Stimulated activated CD4-positive, alpha-beta T cell treated with anti-CD3 and anti-CD28 coated beads, Interleukin-4, amount 100 ng/mL, for 48 hours (primary cell): ENCODE measurements at regions not wholly inside any gene's neighbourhood (a gene's known extent, or its start where the extent isn't known, plus 50 kb on each side); places are given as distances from the start of the nearest gene placed in this dataset.

Experiments
- DNase-seq, 2 donors: peaks; one replicate each; pipeline ENCODE4 v3.0.0-alpha.2; 2020; ENCODE audit warnings: low read depth in 2 of 2

DNA sequence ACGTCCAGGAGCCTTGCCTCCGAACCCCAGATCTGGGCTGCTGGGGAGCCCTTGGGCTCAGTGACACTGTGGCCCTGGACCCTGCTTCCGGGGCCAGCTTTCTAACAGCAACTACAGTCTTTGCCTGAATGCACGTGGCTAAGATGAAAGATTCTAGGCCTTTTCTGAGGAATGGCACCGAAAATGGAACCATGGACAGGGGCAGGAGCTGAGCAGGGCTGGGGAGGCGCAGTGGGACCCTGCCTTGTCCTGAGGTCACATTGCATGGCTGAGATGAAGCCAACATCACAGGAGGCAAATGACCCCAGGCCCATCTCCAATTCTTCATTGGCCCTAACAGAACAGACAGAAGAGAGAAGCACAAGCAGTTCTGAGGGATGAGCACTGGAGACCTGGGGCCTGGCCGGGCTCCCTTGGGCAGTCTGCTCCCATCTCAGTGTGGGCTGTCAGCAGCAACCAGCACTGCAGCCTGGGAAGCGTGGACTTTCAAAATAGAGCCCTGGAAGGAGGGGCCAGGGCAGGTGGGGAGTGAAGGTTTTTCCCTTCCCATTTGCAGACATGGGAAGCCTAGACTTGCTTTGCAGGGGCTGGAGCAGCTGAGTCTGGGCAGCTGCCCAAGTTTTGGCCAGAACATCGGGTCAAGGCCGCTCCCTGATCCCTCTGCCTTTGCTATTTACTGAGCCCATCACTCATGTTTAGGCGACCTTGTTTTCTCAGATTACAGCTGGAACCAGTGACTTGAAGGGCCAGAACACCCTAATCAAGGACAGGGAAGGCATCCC is 114.4 kb upstream of the TCERG1L start:
- no peak for DNase-seq

DNA sequence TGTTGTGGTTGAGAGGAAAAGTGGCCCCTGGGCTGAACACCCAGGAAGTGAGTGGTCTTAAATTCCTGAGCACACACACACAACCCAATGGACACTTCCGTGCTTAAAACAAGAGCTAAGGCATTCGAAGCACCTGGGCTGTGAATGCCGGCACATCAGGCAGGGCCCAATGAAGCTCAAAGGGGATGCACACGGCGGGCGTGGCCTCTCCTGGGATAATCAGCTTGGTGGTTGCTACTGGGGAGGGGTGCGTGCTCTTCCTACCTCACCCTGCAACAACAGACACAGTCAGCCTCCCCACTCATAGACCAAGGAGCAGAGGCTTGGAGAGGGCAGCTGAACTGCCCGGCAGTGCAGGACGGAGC is 115.0 kb upstream of the TCERG1L start:
- no peak for DNase-seq

DNA sequence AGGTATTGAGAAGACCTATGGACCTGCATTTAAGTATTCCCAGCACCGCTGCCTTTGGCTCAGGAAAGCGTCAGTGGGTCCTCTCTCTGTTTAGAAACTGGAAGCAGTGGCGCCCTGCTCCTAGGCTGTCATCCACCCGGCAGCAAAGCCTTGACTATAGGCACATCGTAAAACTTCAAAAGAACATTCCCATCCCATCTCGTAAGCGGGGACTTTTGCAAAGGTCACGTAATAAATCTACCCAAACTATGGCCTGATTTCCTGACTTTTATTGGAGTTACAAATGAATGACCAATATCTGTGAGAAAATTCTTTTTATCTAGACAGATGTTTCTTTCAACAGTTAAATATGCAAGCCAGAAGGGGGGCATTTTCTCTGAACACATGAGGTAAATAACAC is 115.8 kb upstream of the TCERG1L start:
- no peak for DNase-seq

DNA sequence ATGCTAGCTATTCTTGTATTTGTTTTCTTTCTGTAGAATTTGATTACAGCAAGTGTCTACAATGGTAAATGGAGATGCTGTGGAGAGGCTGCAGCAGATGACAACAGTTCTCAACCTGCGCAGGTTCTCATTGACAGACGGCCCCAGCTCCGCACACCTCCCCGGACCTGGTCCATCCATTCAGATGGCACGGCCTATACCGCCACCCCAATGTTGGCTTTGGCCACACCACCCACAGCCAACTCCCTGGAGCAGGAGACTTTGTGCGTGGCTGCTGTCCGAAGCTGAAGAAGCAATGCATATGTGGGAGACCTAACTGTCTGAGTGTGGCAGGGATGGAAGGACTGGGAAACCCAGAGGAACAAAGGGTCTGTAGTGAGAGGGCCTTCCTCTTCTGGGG is 116.4 kb upstream of the TCERG1L start:
- DNase-seq = no peak

DNA sequence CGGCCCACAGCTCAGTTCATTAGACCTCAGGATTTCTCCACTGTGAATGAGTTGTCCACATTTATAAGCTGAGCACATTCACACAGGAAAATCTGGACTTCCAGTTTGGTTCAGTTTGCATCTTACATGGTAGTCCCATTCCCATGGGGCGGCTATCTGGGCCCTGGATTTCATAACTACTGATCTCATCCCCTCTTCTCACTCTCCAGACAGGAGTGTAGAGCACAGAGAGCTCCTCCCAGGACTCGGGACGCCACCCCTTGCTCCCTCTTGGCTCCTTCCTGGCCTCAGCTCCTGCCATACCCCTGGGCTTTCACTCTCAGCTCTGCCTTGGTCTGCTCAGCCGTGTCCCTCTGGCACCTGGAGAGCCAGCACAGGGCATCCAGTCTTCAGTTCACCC is 117.6 kb upstream of the TCERG1L start:
- no peak for DNase-seq

DNA sequence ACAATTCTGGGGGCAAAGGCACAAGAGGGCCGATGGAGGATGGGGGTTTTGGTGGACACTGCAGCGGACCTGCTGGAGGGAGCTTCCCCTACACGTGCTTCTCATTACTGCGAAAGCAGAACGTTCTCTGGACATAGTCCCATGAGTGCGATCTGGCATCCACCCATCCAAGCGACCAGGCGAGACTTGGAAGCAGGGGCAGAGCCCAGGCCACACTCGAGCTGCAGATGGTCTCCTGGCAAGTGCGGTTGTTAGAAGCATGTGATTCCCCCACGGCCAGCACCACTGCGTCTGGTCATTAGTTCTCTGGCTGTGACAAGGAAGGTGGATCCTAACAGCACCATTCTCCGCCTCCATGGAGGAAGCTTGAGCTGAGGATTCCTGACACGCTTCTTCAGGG is 118.4 kb upstream of the TCERG1L start:
- DNase-seq = no peak

DNA sequence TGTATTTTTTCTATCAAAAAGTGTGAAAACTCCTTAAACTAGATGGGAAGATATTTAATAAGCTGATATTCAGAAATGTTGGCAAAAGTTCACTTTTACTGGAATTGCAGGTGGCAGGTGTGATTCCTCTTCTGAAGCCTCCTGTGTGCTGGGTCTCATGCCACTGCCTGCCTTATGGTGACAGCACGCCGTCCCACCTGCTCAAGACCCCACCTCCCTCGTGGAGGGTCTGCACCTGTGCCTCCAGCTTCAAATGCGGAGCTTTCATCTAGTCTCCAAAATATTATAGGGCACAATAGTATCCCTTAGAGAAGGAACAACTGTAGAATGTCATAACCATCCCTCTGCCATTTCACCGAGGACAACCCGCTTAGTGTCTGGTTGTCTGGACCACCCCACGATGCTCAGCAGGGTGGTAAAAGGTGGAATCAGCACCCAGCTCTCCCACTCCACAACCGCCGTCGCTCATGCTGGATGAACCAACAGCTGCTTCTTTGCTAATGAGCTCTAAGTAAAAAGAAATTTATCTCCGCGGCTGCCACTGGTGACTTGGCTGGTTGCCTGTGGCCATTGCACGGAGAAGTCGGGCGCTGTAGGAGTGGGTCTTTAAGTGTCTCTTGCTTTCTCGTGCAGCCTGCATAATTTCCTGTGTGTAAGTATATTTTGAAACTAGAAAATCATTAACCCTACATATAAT is 119.3 kb upstream of the TCERG1L start:
- DNase-seq = no peak

DNA sequence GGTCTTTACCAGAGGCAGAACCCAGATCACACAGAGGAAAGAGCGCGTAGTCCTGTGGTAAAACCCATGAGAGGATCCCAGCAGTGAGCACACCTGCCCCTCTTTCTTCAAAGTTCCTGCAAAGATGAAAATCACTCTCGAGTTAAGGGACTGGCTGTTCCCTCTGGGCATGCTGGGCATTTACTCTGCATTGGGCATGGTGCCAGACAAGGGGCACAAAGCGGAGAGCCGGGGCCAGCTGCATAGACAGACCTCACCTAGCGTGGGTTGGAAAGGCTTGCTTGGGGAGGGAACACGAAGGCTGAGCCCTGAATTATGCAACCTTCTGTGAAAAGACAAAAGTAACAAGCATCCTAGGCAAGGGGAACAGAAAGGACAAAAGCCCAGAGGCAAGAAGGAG is 120.0 kb upstream of the TCERG1L start:
- no peak for DNase-seq

DNA sequence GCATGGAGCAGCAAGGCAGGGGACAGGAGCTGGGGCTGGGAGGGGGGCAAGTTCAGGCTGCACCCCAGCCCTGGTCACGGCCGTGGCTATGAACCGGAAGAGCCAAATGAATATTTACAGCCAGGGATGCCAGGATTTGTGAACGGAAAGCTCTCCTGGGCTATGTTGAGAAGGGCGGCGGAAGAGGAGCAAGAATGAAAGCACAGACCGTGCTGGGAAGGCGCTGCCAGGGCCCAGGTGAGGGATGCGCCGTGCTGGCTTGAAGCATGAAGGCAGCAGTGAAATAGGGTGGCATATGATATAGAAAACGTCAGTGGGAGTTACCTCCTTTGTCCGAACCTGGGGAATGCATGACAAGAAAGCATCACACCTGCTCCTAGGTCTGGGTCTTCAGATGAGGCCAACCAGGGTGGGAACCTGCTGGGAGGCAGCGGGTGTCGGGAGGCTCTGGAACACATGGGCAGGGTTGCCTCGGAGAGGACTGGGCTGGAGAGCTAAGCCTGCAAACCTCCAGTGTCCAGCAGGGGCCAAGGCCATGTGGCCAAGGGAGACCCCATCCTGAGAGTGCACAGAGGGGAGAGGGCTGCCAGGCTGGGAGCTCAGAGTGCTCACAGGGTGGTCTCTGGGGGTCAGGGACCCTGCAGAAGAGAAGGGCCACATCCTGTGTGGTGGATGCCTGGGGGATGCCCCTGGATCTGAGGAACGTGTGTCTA is 120.6 kb upstream of the TCERG1L start:
- DNase-seq = no peak

DNA sequence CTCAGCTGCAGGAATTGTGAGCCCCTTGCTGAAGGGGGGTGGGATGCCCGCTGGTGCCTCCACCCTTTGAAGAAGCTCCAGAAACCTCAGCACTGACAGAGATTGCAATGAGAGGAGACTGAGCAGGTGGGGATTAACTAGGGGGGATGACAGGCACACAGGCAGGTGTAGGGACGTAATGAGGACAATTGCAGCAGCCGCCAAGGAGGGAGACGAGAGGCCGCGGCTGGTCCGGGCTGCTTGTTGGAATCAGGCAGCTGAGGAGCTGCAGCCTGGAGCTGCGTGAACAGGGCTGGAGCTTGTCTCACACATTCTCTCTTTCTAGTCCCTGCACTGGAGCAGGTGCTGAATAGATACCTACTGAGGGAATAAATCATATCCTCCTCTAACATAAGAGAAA is 122.0 kb upstream of the TCERG1L start:
- no peak for DNase-seq

DNA sequence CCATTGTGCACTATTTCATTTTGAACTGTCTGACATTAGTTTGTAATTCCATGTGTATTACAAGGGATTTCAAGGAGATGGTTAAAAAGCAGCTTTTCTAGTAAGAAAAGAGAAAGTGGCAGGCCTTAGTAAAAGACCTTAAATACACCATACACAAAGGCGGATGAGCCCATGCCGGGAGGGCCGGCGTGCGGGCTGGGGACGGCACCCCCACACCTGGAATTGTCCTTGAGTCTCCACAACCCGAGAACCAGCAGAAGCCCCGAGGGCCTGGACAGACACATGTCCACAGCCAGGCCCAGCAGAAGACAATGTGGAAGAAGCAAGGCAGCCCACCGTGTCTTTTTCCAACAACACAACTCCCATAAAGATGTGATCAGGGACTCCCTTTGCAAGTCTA is 123.7 kb upstream of the TCERG1L start:
- no peak for DNase-seq

DNA sequence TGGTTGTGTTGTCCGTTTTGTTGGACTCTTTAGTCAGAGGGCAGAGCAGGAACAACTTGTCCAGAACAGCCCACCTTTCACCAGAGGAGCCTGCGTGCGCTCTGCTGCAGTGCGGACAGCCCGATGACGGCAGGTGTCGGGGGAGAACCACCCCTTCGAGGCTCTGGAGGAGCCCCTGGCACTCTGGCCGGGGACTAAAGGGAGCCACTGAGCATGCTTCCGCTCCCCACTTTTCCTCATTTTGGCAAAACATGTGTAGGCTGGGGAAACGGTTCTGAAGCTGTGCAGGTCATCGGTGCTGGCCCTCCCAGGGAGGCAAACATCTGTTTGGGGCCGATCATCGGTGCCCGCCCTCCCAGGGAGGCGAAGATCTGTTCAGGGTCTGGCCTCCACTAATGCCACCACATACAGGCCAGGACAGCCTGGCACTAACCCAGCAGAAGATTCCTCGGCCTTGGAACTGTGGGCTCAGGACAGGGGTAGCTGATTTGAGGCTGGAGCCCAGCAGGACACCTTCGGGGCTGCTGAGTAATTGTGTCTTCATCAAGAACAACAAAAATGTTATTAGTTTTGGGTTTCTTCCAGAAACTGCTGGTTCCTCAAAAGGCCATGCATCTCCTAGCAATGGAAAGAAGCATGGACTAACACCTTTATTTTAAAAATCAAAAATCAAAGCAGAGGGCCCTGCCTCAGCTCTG is 124.4 kb upstream of the TCERG1L start:
- no peak for DNase-seq

DNA sequence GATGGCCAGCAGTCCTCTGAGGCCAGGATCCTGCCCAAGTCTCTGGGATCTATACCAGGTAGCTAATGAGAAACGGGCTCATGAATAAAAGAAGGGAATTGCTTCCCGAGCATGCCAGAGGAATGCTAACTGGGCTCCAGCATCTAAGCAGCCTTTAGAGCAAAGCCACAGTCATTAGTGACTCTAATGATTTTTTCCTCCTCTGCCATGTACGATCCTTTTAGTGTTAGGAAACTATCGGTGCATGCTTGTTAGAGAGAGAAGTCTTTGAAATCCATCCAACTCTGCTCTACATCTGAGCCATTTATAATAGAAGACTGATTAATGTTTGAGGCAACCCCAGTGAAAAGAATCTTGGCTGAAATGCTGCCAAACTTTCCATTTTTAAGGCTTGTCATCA is 124.9 kb upstream of the TCERG1L start:
- DNase-seq = no peak

DNA sequence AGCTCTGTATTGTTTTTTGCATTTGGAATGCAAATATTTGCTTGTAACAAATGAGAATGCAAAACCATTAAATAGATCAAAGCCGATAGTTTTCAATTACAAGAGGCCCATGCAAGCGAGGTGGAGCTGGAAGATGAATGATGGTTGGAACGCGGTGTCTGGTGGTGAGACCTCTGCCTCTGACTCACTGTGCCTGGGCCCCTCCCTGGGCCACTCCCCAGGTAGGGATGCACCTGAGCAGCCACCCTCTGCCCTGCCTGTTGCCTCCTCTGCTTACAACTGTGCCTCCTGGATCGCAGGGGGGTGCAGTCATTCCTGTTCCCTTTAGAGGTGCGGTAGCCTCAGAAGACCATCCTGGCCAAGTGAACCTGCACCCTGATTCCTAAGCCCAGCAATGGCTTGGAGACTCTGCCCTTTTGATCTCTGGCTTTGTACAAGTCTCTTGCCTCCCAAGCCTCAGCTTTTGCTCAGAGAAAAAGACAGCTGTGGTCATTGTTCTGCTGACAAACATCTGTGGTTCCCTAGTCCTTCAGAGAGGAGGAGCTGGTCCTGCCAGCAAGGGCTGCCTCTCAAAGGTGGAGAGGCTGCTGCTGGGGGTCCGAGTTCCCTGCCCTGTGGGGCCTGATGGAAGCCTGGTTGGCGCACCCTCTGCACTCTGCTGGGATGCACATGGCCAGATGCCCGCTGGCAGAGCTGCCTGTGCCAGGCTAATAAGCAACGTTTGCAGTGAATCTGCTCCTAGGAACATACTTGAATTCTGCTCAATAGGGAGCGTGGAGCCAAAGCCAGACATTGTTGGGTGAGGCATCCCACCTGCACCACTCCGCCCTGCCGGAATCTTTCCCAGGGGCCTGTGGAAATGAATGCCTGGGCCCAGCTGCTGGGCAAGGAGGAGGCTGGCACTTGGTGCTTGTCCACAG is 126.3 kb upstream of the TCERG1L start:
- no peak for DNase-seq

DNA sequence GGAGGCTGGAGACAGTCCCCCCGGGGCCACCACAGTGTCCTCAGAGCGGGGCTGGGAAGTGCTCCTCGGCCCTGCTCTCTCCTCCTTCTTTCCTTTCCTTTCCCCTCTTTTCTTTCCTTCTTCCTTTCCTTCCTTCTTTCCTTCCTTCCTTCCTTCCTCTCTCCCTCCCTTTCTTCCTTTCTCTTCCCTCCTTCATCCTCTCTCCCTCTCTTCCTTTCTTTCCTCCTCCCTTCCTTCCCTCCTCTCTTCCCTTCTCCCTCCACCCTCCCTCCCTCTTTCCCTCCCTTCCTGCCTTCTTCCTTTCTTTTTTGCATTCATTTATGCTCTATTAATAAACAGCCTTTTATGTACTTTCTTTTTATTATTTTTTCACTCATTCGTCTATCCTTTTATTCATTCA is 127.1 kb upstream of the TCERG1L start:
- DNase-seq = no peak

DNA sequence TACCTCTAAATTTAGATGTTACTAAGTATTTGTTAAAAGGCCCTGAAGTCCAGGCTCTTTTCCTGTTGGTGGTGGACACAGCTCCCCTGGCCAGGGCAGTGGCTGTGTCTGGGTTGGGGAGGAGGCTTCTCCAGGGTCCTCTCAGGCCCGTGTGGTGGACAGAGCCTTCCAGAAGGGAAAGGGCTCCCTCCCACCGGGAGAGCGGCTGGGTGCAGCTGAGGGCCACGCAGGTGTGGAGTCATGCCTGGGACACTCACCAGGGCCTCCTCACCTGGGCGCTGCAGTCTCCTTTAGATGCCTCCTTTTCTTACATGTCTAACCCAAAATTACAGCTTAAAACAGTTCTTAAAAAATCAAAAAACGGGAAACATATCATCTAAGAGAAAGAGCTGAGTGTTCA is 128.2 kb upstream of the TCERG1L start:
- DNase-seq = no peak

DNA sequence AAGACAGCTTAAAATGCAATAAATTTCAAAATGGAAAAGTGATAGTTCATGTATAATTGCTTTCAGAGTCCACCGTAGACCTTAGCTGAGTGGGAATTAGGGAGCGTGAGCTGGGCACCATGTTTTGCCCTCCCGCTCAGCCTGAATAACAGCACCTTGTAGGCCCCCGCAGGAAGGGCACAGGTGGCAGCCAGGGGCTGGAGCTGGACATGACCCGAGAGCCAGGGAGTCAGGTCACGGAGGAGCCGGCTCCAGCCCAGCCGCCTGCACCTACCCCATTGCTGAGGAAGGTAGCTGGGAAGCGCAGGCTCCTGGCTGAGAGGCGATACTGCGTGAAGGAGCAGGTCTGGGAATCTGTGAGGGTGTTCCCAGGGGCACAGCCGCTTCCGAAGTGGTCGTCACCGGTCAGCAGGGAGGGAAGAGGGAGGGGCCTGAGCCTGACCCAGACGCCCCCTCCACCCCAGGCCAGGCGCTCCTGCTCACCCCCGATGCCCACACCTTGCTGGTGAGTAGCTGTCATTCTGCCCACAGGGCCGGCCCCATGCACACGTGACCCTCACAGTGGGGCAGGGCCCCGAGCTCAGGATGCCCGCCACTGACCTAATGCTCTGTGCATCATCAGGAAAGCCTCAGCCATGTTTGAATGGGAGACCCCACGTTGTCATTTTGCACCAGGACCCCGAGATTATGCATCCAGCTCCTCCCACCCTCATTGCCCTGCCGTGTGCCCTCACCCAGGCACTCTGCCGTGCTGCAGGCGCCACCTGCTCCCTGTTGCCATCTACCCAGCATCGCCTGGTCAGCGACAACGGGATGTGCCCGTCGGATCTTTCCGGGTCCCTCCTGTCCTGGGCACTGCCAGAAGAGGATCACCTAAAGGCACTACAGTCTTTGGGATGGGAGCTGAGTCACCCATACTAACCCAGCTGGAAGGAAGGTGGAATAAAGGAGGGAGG is 129.2 kb upstream of the TCERG1L start:
- DNase-seq = no peak

DNA sequence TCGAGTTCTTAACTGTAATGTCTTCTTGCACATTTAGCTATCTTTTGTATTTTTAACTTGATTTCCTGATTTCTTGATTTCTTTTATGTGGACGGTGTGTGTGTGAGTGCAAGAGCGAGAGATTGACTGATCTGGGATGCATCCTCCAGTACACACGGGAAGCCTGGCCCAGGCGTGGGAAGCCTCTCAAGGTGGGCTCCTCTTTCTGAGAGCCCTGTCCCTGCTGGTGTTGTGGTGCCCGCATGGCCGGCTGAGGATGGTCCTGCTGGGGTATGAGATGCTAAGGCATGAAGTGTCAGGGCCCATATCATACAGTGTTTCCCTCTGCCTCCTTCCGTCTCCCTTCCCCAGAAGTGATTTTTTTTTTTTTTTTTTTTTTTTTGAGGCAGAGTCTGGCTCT is 130.8 kb upstream of the TCERG1L start:
- no peak for DNase-seq

DNA sequence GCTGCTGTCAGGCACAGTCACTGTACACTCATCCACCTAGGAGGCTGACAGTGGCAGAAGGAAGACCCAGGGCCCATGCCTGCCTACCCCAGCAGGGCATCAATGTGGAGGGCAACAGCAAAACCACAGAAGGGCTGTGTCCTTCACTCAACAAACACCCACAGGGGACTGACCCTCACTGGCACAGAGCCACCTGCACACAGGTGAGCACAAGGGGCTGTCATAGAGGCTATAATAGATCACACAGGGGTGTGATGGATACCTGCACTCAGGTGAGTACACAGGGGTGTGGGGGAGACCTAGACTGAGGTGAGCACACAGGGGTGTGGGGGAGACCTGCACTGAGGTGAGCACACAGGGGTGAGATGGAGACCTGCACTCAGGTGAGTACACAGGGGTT is 132.8 kb upstream of the TCERG1L start:
- DNase-seq = no peak

DNA sequence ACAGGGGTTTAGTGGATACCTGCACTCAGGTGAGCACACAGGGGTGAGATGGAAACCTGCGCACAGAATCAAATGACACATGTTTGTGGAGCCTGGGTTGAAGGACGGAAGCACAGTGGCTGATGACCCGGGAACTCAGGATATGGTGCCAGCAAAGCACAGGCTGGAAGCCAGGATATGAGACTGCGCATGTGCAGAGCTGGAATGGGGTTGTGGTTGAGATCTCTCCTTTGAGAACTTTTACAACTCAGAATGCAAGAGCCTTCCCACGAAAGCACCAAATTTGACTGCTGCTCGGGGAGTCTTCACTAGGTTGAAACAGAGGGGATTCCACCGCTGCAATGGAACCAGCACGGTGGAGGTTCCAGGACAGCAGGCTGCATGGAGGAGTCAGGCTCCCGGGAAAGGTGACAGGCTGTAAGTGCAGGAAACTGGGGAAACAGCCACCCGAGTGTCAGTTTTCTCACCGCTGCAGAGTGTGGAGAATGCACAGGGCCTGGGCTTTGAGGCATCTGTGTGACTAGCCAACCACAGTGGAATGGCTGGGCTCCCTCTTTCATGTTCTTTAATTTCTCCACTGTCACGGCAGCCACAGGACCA is 133.4 kb upstream of the TCERG1L start:
- no peak for DNase-seq
